HL-60 (cell line): ENCODE measurements at regions not wholly inside any gene's neighbourhood (a gene's known extent, or its start where the extent isn't known, plus 50 kb on each side); places are given as distances from the start of the nearest gene placed in this dataset.

Source experiments
- DNase-seq, 2 experiments: peaks; one replicate each; pipeline ENCODE4 v3.0.0-alpha.2; 2010 to 2020; ENCODE audit warnings: low read depth in 1 of 2, low spot score in 1 of 2
- H3K27ac ChIP-seq: fragments of 250-450 bp; sonication (Bioruptor Pico); replicated peaks from 2 replicates; pipeline ENCODE4 v1.5.1; 2020; ENCODE audit warnings: mild to moderate bottlenecking, moderate library complexity
- H3K27me3 ChIP-seq: fragments of 250-450 bp; sonication (Bioruptor Pico); 2 replicates; pipeline ENCODE4 v1.5.1; 2021; ENCODE audit warnings: mild to moderate bottlenecking, moderate library complexity; ENCODE audit not compliant: insufficient read depth, poor library complexity, severe bottlenecking
- H3K4me3 ChIP-seq: replicated peaks from 2 replicates; pipeline ENCODE4 v1.5.1; 2011; ENCODE audit warnings: mild to moderate bottlenecking, control low read depth, low read length; ENCODE audit not compliant: insufficient read depth
- GABPA ChIP-seq: IDR thresholded peaks from 2 replicates; pipeline ENCODE4 v1.6.1; 2012; ENCODE audit warnings: low read depth
- POLR2AphosphoS5 ChIP-seq: IDR thresholded peaks from 2 replicates; pipeline ENCODE4 v1.6.1; 2012; ENCODE audit warnings: low read depth
- SPI1 ChIP-seq: IDR thresholded peaks from 2 replicates; pipeline ENCODE4 v1.6.1; 2012; ENCODE audit warnings: low read depth, mild to moderate bottlenecking, borderline replicate concordance
- TF ChIP-seq, protein P1 (sequence below): IDR thresholded peaks from 2 replicates; pipeline ENCODE4 v1.6.1; 2012; ENCODE audit warnings: low read depth; ENCODE audit not compliant: insufficient replicate concordance
- TF ChIP-seq, protein P2 (sequence below): IDR thresholded peaks from one replicate; pipeline ENCODE4 v1.5.1; 2011; ENCODE audit warnings: low read length, control low read depth, inconsistent platforms; ENCODE audit not compliant: insufficient read depth

DNA sequence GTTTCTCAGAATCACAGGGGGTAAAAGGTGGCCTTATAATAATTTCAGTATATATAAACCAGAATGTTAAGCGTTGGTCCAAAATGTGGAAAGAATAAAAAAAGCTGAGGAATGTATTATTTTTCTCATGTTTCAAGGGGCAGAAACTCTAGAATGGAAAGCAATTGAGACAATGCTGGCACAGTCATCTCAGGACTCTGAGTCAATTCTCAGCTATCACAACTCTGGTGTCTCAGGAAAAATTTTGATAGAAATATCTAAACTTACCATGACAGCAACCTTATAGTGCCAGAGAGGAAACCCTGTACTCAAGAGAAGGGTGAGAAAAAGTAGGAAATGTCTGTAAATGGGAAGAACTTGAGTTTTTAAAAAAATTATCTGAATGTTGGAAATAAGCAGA is 1189.4 kb upstream of the NUDT12 start:
- Histone ChIP-seq H3K27me3 (no peaks in the 10 kb centered on the region), H3K27ac (no peak overlapping the region), H3K4me3 (no peak overlapping the region)
- DNase-seq = no peak
- TF ChIP-seq, protein P1, sequence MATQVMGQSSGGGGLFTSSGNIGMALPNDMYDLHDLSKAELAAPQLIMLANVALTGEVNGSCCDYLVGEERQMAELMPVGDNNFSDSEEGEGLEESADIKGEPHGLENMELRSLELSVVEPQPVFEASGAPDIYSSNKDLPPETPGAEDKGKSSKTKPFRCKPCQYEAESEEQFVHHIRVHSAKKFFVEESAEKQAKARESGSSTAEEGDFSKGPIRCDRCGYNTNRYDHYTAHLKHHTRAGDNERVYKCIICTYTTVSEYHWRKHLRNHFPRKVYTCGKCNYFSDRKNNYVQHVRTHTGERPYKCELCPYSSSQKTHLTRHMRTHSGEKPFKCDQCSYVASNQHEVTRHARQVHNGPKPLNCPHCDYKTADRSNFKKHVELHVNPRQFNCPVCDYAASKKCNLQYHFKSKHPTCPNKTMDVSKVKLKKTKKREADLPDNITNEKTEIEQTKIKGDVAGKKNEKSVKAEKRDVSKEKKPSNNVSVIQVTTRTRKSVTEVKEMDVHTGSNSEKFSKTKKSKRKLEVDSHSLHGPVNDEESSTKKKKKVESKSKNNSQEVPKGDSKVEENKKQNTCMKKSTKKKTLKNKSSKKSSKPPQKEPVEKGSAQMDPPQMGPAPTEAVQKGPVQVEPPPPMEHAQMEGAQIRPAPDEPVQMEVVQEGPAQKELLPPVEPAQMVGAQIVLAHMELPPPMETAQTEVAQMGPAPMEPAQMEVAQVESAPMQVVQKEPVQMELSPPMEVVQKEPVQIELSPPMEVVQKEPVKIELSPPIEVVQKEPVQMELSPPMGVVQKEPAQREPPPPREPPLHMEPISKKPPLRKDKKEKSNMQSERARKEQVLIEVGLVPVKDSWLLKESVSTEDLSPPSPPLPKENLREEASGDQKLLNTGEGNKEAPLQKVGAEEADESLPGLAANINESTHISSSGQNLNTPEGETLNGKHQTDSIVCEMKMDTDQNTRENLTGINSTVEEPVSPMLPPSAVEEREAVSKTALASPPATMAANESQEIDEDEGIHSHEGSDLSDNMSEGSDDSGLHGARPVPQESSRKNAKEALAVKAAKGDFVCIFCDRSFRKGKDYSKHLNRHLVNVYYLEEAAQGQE = no peak
- TF ChIP-seq GABPA = no peak
- TF ChIP-seq SPI1 = no peak
- TF ChIP-seq POLR2AphosphoS5 = no peak
- TF ChIP-seq, protein P2, sequence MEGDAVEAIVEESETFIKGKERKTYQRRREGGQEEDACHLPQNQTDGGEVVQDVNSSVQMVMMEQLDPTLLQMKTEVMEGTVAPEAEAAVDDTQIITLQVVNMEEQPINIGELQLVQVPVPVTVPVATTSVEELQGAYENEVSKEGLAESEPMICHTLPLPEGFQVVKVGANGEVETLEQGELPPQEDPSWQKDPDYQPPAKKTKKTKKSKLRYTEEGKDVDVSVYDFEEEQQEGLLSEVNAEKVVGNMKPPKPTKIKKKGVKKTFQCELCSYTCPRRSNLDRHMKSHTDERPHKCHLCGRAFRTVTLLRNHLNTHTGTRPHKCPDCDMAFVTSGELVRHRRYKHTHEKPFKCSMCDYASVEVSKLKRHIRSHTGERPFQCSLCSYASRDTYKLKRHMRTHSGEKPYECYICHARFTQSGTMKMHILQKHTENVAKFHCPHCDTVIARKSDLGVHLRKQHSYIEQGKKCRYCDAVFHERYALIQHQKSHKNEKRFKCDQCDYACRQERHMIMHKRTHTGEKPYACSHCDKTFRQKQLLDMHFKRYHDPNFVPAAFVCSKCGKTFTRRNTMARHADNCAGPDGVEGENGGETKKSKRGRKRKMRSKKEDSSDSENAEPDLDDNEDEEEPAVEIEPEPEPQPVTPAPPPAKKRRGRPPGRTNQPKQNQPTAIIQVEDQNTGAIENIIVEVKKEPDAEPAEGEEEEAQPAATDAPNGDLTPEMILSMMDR = no peak

DNA sequence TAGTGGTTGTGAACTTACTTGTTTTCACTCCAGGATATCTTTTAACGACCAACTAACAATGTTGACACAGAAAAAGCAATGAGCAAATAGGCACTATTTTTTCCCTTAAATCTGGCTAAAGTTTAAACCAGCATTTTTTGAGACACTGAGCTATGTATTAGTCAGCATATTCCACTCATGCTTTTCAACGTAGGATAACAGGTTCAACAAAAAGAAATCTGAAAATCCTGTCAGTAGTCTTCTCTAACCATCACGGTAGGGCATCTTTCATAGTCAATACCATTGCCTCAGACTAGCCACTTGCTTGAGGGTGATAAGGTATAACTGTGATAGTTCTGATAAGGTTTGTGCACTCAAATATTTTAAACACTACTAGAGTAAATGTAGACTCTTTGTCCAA is 1177.3 kb upstream of the NUDT12 start:
- TF ChIP-seq, protein P2 = no peak
- TF ChIP-seq SPI1 = no peak
- no peak for TF ChIP-seq GABPA
- no peak for TF ChIP-seq POLR2AphosphoS5
- TF ChIP-seq, protein P1 = no peak
- no peak for DNase-seq
- H3K4me3 ChIP-seq = no peak overlapping the region
- no peaks in the 10 kb centered on the region for H3K27me3 ChIP-seq
- no peak overlapping the region for H3K27ac ChIP-seq

DNA sequence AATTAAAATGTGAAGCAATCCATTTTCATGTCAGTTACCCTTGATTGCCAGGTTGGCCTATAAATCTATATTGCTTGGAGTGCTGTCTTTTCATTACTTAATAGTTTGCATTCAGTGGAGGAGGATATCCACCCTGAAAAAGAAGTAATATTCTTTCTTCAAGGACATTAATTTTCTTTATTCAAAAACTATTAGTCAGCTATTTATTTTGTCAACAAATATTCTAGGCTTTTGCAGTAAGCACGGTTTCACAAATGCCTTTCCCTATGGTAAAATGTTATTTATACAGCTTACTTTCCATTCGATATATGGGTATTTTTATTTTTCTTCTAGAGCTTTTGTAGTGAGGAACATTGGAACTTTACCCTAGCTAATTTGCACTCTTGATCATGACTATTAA is 1176.9 kb upstream of the NUDT12 start:
- no peak for DNase-seq
- no peaks in the 10 kb centered on the region for H3K27me3 ChIP-seq
- no peak for TF ChIP-seq SPI1
- TF ChIP-seq GABPA = no peak
- TF ChIP-seq, protein P2 = no peak
- no peak for TF ChIP-seq POLR2AphosphoS5
- TF ChIP-seq, protein P1 = no peak
- H3K4me3 ChIP-seq = no peak overlapping the region
- H3K27ac ChIP-seq = no peak overlapping the region
